ENCODE measurements at regions not wholly inside any gene's neighbourhood (a gene's known extent, or its start where the extent isn't known, plus 50 kb on each side); places are given as distances from the start of the nearest gene placed in this dataset.
"Not testable (repeated sequence)": the region's sequence is repeated elsewhere in the genome, so short reads cannot be mapped to it uniquely, and the experiment has no call there.

GRCh38 chr1:82377201-82377884 lies 576.6 kb downstream of the ADGRL2 start:
- DNase-seq (ENCODE audit: low spot score): peak; percentile 40

- no peak for DNase-seq (ENCODE audit: low spot score)
Observed at GRCh38 chr1:82373710-82374109, 573.0 kb downstream of the ADGRL2 start.

DNA sequence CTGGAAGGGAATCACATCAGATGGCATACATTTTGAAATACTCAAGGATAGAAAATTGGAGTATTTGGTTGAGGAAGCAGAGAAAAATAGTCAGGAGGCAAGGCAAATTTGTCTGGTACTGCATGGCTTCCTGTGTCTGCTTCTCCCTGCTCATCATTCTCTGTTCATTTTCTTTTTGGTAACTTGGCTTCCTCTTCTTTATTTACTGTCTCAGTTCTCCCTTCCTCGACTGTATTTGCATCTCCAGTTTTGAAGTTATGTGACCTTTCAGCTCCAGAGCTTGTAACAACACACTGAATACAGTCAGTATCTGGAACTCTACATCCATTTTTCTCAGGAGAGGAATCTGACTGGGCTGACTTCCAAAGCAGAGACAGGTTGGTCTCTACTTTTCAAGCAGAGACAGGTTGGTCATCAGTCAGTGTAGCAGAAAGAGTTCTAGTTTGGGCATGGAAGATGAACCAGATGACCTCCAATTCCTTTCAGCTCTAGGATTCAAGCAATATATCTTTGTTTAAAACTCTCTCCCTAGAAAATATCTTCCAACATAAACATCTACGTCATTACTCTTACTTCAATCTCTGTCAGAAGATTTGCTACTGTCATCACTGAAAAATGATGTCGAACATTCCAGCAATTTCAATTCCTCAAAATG lies 571.2 kb downstream of the ADGRL2 start:
- DNase-seq (ENCODE audit: low spot score): no peak

DNA sequence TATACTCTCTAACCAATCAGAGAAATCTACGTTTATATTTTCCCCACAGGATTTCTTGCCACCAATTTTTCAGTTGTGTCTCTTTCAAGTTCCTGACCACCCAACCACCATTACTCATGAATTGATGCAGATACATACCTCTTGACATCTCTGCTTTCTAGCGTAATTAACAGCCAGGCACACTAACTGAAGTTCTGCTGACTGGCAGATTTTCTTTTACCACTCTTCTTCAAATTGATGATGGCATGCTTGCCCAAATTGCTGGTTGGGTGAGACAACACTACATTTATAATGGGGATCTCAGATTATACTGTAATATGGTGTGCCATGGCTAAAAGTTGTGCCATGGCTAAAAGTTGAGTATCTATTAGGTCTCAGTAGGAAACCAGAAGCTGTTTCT lies 566.7 kb downstream of the ADGRL2 start:
- DNase-seq (ENCODE audit: low spot score): no peak

- DNase-seq (ENCODE audit: low spot score): no peak
Observed at GRCh38 chr1:82366689-82367088, 566.0 kb downstream of the ADGRL2 start.

DNA sequence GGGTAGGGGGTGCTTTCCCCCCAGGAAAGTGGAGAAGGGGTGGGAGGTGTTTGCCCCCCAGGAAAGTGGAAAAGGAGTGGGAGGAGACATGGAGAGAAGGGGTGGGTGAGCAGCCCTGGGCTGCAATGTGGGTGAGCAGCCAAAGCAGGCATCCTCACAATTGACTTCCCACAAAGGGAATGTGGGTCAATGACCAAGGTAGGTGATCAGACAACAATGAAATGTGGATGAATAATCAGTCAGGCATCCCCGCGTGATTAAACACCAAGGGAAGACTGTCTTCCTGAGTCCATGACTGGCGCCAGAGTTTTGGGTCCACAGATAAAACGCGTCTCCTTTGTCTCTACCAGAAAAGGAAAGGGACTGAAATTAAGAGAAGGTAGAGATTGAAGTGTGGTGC lies 558.8 kb downstream of the ADGRL2 start:
- DNase-seq (ENCODE audit: low spot score): peak; percentile 13

GRCh38 chr1:82358706-82359105 lies 558.0 kb downstream of the ADGRL2 start:
- not testable (repeated sequence) for DNase-seq (ENCODE audit: low spot score)

GRCh38 chr1:82354546-82354945 lies 553.8 kb downstream of the ADGRL2 start:
- DNase-seq (ENCODE audit: low spot score): not testable (repeated sequence)

GRCh38 chr1:82348487-82348886 lies 547.8 kb downstream of the ADGRL2 start:
- DNase-seq (ENCODE audit: low spot score): no peak

DNA sequence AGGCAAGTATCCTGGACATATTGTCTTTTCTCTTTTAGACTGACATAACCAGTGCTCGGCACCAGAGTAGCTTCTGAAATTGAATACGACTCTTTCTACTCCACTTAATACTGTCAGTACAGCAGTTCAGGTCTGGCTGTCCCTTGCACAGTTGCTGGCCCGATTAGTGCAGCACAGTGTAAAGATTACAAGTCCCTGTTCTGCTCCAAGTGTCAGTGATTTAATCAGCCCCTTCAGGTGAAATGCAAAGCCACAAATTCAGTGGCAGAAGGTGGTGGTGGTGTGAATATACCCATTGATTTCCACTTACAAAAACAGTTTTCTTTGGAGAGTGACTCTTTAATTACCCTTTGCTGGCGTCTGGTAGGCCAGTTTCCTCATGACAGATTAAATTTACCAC lies 545.4 kb downstream of the ADGRL2 start:
- DNase-seq (ENCODE audit: low spot score): no peak

DNA sequence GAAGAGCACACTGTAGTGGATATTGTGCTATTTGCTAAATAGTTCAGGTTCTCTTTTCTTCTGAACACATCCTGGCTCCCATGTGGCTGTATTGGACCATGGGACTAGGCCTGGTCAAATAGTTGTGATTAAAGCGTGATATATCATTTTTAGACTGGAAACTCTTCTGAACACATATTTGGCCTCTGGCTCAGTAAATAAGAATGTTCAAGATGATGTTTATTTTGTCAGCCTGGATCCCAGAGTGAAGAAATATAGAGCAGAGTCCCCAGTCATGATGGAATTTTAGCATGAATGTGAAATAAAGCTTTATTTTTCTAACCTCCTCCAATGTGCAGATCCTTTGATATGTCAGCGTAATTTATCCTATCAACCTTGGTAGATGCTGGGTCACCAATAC lies 542.6 kb downstream of the ADGRL2 start:
- DNase-seq (ENCODE audit: low spot score): no peak

- DNase-seq (ENCODE audit: low spot score): no peak
Observed at GRCh38 chr1:82337635-82338034, 536.9 kb downstream of the ADGRL2 start.

- no peak for DNase-seq (ENCODE audit: low spot score)
Observed at GRCh38 chr1:82330330-82330729, 529.6 kb downstream of the ADGRL2 start.

GRCh38 chr1:82329226-82329625 lies 528.5 kb downstream of the ADGRL2 start:
- DNase-seq (ENCODE audit: low spot score): no peak

GRCh38 chr1:82323144-82323841 lies 522.6 kb downstream of the ADGRL2 start:
- DNase-seq (ENCODE audit: low spot score): no peak

- DNase-seq (ENCODE audit: low spot score): no peak
Observed at GRCh38 chr1:82321794-82322193, 521.1 kb downstream of the ADGRL2 start.

DNA sequence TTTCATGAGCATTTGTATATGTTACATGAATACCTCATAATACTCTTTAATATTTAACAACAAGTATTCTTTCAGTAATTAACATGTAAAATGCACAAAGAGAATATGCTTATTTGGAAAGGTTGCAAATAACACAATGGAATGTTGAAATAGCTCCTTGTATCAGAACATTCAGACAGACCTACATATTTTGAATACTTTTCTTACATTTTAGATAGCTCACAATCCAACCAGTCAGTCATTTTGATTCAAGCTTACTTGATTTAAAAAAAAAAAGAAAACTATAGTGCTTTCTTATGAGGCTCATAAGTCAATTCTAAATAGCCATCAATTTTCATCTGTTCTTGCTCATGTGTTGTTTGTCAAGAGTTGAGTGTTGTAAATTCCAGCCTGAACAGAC lies 518.8 kb downstream of the ADGRL2 start:
- no peak for DNase-seq (ENCODE audit: low spot score)

DNA sequence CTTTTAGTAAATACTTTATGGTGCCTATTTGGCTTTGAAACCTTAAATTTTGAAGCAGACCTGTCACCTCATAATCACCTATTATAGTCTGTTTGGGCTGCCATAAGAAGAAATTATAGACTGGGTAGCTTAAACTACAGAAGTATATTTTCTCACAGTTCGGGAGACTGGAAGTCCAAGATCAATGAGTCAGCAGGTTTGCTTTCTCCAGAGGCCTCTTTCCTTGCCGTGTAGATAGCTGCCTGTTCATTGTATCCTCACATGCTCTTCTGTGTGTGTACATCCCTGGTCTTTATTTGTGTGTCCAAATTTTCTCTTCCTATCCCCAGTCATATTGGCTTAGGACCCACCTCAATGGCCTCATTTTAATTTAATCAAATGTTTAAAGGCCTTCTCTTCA lies 518.2 kb downstream of the ADGRL2 start:
- DNase-seq (ENCODE audit: low spot score): no peak

- DNase-seq (ENCODE audit: low spot score): no peak
Observed at GRCh38 chr1:82318265-82318664, 517.5 kb downstream of the ADGRL2 start.

DNA sequence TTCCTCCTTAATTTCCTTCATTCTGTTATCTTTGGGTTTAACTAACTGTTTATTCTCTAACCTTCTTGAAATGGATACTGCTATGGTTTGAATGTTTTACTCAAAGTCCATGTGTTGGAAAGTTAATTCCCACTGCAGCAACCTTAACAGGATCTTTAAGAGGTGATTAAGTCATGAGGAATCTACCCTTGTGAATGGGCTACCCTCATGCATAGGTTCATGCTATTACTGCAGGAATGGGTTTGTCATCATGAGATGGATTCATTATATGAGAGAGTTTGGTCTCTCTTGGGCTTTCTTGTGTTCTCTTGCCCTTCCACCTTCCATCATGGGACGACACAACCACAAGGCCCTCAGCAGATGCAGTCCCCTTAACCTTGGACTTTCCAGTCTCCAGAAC lies 516.9 kb downstream of the ADGRL2 start:
- DNase-seq (ENCODE audit: low spot score): peak; percentile 7

DNA sequence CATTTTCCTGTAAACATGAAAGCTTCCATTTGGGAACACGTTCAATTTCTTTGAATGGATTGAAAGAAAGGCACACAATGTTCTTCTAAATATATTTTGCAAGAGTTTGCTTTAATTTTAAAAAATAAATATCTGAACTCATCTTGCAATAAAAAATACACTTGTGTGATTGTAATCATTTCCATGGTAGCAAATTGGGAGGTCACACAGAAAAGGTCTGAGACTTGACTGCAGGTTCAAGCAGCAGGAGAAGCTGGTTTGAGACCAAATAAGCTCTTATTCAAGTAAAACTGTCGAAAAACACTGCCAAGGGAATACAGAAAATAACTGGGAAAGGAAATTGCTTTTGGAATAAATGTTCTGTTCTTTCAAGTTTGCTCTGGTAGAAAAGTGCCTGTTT lies 498.9 kb downstream of the ADGRL2 start:
- DNase-seq (ENCODE audit: low spot score): no peak

- no peak for DNase-seq (ENCODE audit: low spot score)
Observed at GRCh38 chr1:82299056-82299455, 498.3 kb downstream of the ADGRL2 start.

All from A172 (cell line).